ENCODE measurements at regions not wholly inside any gene's neighbourhood (a gene's known extent, or its start where the extent isn't known, plus 50 kb on each side); places are given as distances from the start of the nearest gene placed in this dataset.

DNA sequence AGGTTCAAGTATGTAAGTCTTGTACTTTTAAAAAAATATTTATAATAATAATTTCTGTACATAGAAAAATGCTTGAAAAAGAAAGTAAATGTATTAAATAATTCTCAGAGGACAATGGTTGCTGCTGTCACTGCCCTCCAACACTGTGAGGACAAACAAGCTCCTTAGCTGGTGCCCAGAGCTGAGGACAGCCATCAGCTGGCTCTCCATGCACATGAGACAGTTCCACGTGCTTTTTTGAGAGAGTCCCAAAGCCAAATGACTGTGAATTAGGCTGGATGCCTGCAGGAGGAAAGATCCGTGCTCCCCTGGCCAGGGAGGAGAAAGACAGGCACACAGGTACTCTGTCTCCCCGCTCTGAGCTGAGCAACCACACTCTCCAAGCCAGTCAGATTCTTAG, 115.5 kb upstream of the IRX5 start:
- TF ChIP-seq, protein P1, sequence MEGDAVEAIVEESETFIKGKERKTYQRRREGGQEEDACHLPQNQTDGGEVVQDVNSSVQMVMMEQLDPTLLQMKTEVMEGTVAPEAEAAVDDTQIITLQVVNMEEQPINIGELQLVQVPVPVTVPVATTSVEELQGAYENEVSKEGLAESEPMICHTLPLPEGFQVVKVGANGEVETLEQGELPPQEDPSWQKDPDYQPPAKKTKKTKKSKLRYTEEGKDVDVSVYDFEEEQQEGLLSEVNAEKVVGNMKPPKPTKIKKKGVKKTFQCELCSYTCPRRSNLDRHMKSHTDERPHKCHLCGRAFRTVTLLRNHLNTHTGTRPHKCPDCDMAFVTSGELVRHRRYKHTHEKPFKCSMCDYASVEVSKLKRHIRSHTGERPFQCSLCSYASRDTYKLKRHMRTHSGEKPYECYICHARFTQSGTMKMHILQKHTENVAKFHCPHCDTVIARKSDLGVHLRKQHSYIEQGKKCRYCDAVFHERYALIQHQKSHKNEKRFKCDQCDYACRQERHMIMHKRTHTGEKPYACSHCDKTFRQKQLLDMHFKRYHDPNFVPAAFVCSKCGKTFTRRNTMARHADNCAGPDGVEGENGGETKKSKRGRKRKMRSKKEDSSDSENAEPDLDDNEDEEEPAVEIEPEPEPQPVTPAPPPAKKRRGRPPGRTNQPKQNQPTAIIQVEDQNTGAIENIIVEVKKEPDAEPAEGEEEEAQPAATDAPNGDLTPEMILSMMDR (IDR thresholded peaks at IDR 0.05; ENCODE audit: low read depth, low read length): no peak
- in situ Hi-C loops (cut with HindIII; ENCODE audit: low sequenced_read_pairs): no loop called here
- no peak overlapping the region for H3K4me3 ChIP-seq (ENCODE audit: low read depth, low read length)
- no peak for DNase-seq (ENCODE audit: low read depth, low spot score)

DNA sequence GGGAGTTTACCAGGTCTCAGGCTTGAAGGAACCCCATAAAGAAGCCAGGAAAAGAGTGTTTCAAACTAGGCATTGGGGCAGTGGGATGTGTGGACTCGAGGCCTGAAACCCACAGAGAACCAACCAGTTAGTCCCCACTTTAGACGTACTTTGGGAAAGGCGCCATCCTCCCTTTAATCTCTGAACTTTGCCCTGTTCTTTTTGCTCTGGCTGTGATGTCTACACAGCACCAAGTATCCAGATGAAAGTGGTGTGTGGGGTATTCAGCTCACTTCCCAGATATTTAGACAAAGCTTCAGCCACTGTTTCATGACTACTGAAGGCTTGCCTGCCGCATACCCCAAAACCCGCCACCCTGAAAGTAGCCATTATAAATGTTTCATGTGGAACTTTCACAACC, 116.9 kb upstream of the IRX5 start:
- in situ Hi-C loops (cut with HindIII; ENCODE audit: low sequenced_read_pairs): no loop called here
- no peak overlapping the region for H3K4me3 ChIP-seq (ENCODE audit: low read depth, low read length)
- no peak for DNase-seq (ENCODE audit: low read depth, low spot score)
- TF ChIP-seq, protein P1 (IDR thresholded peaks at IDR 0.05; ENCODE audit: low read depth, low read length): no peak

DNA sequence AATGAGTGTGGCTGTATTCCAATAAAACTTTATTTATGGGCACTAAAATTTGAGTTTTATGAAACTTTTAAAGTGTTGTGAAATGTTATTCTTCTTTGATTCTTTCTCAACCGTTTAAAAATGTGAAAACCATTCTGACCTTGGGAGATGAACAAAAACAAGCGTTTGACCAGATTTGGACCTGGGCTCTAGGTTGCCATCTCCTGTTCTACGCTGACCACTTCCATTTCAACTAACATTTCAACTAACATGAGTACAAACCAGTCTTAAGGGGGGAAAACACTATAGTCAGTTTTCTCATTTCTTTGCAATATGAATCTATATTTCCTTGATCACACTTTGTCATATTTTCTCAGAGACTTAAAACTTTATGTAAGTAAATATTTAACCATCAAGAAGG, 118.4 kb upstream of the IRX5 start:
- H3K4me3 ChIP-seq (ENCODE audit: low read depth, low read length): no peak overlapping the region
- DNase-seq (ENCODE audit: low read depth, low spot score): peak; percentile 12
- in situ Hi-C loops (cut with HindIII; ENCODE audit: low sequenced_read_pairs): no loop called here
- TF ChIP-seq, protein P1 (IDR thresholded peaks at IDR 0.05; ENCODE audit: low read depth, low read length): no peak

DNA sequence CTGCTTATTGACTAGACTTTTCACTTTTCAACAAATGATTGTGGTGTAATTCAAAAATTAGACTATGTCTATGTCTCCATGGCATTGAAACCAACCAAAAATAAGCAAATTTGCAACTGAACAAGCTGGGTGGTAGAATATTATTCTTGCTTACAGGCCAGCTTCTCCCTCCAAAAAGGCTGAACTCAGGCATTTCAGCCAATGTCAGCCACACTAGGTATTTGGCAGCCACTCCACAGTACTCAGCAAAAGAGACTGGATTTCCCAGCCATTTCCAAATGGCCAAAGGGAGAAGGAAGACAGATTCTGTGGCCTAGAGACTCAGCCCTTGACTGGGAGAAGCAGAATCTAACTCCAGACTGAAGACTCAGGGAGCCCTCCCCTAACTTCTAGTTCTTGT, 121.8 kb upstream of the IRX5 start:
- TF ChIP-seq, protein P1 (IDR thresholded peaks at IDR 0.05; ENCODE audit: low read depth, low read length): no peak
- no peak for DNase-seq (ENCODE audit: low read depth, low spot score)
- H3K4me3 ChIP-seq (ENCODE audit: low read depth, low read length): no peak overlapping the region
- in situ Hi-C loops (cut with HindIII; ENCODE audit: low sequenced_read_pairs): no loop called here

DNA sequence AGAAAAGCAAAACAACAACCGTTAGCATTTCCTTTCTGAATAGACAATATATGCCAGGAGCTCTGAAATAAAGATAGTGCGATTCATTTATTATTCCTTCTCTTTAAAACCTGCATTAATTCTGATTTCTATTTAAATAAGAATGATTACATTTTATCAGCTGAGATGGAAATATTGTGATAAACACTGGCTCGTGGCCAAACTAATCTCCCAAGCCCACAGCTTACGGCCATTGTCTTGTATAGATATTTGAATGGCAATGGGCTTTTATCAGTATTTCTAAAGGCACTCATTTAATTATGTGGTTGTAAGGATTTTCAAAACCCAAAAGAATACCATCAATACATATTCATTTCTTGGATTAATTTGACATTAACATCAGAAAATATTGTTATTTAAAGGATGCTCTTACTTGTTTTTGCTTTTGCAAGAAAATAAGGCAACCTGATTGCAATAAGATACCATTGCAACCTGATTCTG, 123.7 kb upstream of the IRX5 start:
- TF ChIP-seq, protein P1 (IDR thresholded peaks at IDR 0.05; ENCODE audit: low read depth, low read length): no peak
- no peak for DNase-seq (ENCODE audit: low read depth, low spot score)
- no peak overlapping the region for H3K4me3 ChIP-seq (ENCODE audit: low read depth, low read length)
- in situ Hi-C loops (cut with HindIII; ENCODE audit: low sequenced_read_pairs): no loop called here

DNA sequence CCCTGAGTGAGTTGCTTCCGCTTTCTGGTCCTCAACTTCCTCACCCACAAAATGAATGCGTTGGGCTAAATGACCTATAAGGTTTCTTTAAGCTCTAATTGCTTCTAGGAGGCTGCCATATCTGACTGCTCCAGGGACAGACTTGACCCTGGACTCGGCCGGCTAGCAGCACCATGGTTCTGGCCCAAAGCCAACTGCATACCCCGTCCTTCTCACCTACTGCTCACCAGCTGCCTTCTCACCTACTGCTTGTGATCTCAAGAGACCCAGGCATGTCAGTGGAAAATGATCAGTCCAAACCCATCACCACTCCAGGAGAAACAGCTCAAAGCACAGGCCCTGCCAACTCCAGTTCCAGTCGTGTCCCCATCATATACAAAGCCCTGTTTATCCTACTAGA, 124.3 kb upstream of the IRX5 start:
- DNase-seq (ENCODE audit: low read depth, low spot score): no peak
- no peak overlapping the region for H3K4me3 ChIP-seq (ENCODE audit: low read depth, low read length)
- TF ChIP-seq, protein P1 (IDR thresholded peaks at IDR 0.05; ENCODE audit: low read depth, low read length): no peak
- in situ Hi-C loops (cut with HindIII; ENCODE audit: low sequenced_read_pairs): no loop called here

DNA sequence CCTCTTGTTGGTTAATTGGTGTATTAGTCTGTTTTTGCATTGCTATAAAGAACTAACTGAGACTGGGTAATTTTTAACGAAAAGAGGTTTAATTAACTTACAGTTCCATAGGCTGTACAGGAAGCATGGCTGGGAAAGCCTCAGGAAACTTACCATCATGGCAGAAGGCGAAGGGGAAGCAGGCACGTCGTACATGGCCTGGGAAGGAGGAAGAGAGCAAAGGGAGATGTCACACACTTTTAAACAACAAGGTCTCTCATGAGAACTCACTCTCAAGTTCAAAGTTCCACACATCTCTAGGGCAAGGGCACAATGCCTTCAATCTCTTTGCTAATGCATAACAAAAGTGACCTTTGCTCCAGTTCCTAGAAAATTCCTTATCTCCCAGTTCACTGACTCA, 125.0 kb upstream of the IRX5 start:
- DNase-seq (ENCODE audit: low read depth, low spot score): no peak
- H3K4me3 ChIP-seq (ENCODE audit: low read depth, low read length): no peak overlapping the region
- TF ChIP-seq, protein P1 (IDR thresholded peaks at IDR 0.05; ENCODE audit: low read depth, low read length): no peak
- in situ Hi-C loops (cut with HindIII; ENCODE audit: low sequenced_read_pairs): no loop called here

Data from astrocyte of the spinal cord (primary cell).